Stimulated activated memory B cell treated with anti-CD40 and anti-IgM and Interleukin-4, amounts not matched to agents 10 μg/mL and 1 μg/mL and 100 μg/mL, for 72 hours (primary cell): ENCODE measurements at regions not wholly inside any gene's neighbourhood (a gene's known extent, or its start where the extent isn't known, plus 50 kb on each side); places are given as distances from the start of the nearest gene placed in this dataset.
A peak's percentile ranks its signal among the peaks of the same experiment; 100 is the strongest.
"Not testable (repeated sequence)": the region's sequence is repeated elsewhere in the genome, so short reads cannot be mapped to it uniquely, and the experiment has no call there.

Experiments used
- ATAC-seq: fragments of 150-1000 bp; cut with Tn5 transposase; 2 replicates; pipeline ENCODE4 v1.10.0; 2021
- H3K27ac Mint-ChIP-seq: one replicate; pipeline ENCODE4 v1.8.0; 2022; ENCODE audit warnings: mild to moderate bottlenecking, mixed read lengths
- H3K27me3 Mint-ChIP-seq: one replicate; pipeline ENCODE4 v1.8.0; 2022; ENCODE audit warnings: mixed read lengths
- H3K36me3 Mint-ChIP-seq: one replicate; pipeline ENCODE4 v1.8.0; 2022; ENCODE audit warnings: mixed read lengths
- H3K4me1 Mint-ChIP-seq: one replicate; pipeline ENCODE4 v1.8.0; 2022; ENCODE audit warnings: mixed read lengths
- H3K4me3 Mint-ChIP-seq: one replicate; pipeline ENCODE4 v1.8.0; 2022; ENCODE audit warnings: mild to moderate bottlenecking, moderate library complexity, mixed read lengths
- H3K9me3 Mint-ChIP-seq: one replicate; pipeline ENCODE4 v1.8.0; 2022; ENCODE audit warnings: mixed read lengths

DNA sequence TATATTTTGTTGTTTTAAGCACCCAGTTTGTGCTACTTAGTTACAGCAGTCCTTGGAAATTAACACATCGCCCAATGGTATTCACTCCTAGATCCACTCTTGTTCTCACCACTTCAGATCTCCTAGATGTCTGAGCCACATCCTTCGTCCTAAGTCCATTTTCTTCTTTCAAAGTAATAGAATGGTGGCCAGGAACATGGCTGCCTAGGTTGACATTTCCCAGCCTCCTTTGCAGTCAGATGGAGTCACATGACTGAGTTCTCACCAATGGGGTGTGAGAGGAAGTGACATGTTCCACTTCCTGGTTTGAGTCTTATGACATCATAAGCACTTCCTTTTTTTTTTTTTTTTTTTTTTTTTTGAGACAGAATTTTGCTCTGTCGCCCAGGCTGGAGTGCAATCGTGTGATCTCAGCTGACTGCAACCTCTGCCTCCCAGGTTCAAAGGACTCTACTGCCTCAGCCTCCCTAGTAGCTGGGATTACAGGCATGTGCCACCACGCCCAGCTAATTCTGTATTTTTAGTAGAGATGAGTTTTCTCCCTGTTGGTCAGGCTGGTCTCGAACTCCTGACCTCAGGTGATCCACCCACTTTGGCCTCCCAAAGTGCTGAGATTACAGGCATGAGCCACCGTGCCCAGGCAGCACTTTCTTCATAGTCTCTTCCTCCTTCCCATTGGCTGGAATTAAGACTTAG is 91.7 kb upstream of the MRI1 start:
- H3K36me3 Mint-ChIP-seq, H3K27ac Mint-ChIP-seq, ATAC-seq, H3K4me3 Mint-ChIP-seq, H3K4me1 Mint-ChIP-seq, H3K9me3 Mint-ChIP-seq: not testable (repeated sequence)
- H3K27me3 Mint-ChIP-seq, result peaks cover 28% of the 10 kb centered on the region

DNA sequence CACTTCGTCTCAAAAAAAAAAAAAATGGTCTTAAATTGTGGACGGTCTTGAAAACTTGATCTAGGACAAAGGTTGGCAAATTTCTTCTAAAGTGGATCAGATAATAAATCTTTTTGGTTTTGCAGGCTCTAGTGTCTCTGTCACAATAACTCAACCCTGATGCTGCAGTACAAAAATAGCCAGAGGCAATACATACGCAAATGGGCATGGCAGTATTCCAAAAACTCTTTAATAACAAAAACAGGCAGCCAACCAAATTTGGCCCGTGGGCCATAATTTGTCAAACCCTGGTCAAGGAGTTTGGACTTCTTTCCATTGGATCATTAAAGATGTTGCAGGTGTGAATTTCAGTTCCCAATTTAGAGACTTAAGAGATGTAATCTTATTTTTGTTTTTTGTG is 93.5 kb upstream of the MRI1 start:
- no peak overlapping the region for H3K4me3 Mint-ChIP-seq
- peaks cover 17% of the 10 kb centered on the region for H3K27me3 Mint-ChIP-seq
- ATAC-seq, result no peak
- no peak overlapping the region for H3K27ac Mint-ChIP-seq
- no peaks in the 10 kb centered on the region for H3K36me3 Mint-ChIP-seq
- H3K9me3 Mint-ChIP-seq, result no peaks in the 10 kb centered on the region
- no peaks in the 10 kb centered on the region for H3K4me1 Mint-ChIP-seq

DNA sequence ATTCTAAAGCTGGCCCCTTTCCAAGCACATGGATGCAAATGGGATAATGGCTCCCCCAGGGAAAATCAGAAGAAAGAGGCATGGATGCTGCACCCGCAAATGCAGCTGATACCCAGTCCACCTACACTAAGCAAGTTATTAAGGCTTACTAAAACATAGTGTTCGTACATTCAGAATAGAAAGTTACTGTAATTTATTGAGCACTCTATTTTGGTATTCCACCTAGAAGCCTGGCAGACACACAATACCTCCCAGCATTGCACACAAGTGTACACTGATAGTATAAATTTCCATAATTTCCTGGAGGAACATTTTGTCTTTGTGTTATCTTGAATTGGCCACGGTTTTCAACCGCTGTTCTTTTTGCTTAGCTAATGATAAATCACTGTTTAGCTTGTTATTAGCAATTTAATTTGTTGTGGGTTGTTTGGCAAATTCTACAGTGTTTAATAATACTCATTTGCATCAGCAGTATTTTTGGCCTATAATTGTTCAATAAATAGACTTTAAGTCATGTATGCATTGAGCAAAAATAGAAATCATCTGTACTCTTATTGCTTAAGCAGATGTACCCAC is 94.5 kb upstream of the MRI1 start:
- Mint-ChIP-seq H3K9me3 (no peaks in the 10 kb centered on the region), H3K27ac (no peak overlapping the region), H3K4me1 (no peaks in the 10 kb centered on the region), H3K27me3 (peaks cover 9% of the 10 kb centered on the region), H3K36me3 (no peaks in the 10 kb centered on the region), H3K4me3 (no peak overlapping the region)
- ATAC-seq, result no peak

DNA sequence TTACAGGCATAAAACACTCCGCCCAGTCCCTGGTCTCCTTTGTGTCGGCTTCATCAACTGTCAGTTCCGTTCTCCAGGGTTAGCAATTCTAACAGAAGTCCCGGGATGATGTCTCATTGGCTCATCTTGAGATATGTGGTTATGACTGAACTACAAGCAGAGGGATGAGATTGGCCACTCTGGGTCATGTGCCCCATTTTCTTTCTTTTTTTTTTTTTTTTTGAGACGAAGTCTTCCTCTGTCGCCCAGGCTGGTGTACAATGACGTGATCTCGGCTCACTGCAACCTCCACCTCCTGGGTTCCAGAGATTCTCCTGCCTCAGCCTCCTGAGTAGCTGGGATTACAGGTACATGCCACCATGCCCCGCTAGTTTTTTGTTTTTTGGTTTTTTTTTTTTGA is 95.4 kb upstream of the MRI1 start:
- no peak for ATAC-seq
- no peak overlapping the region for H3K27ac Mint-ChIP-seq
- peaks cover 3% of the 10 kb centered on the region for H3K27me3 Mint-ChIP-seq

DNA sequence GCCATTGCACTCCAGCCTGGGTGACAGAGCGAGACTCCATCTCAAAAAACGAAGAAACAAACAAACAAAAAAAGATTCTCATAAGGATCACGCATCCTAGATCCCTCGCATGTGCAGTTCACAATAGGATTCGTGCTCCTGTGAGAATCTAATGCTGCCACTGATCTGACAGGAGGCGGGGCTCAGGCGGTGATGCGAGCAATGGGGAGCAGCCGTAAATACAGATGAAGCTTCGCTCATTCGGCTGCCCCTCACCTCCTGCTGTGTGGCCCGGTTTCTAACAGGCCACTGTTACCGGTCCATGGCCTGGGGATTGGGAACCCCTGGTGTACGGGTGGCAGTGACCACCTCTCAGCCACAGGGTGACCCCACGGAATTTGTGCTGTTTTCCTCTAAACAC is 98.2 kb upstream of the MRI1 start:
- Mint-ChIP-seq H3K9me3 (no peaks in the 10 kb centered on the region), H3K27ac (no peak overlapping the region), H3K27me3 (no peaks in the 10 kb centered on the region), H3K4me3 (no peak overlapping the region), H3K4me1 (no peaks in the 10 kb centered on the region), H3K36me3 (no peaks in the 10 kb centered on the region)
- peak; percentile 39 for ATAC-seq

More for the DNA sequence above, 95.4 kb upstream of the MRI1 start:
- Mint-ChIP-seq H3K9me3 (no peaks in the 10 kb centered on the region), H3K4me1 (no peaks in the 10 kb centered on the region), H3K4me3 (no peak overlapping the region), H3K36me3 (no peaks in the 10 kb centered on the region)

DNA sequence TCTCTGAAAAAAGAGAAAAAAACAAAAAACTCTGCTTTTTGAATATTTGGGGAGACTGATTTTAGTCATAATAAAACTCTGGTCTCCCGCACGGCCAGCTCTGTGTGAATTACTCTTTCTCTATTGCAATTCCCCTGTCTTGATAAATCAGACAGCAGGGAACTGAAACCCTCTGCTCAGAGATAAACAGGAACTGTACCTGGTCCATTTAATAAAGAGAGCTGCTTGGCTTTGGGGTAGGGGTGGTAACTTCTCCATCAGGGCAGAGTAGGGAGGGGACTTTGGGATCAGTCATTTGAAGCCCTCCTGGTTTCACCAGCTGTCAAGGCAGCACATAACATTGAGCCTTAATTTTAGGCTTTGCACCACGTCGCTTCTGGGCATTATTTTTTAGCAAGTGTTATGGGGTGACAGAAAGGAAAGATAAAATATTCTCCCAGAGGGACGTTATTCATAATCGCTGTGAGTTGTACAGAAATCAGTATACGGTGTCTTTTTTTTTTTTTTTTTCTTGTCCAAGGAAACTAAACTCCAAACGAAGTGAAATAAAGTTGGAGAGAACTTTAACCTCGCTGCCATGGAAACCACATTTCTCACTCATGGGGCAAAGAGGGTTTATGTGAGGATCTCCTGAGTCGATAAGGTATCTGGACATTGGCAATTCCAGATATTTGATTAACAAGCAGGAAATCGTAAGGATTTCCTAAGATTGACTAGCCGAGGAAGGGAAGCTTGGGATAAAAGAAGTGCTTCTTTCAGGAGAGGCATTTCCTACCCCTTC is 99.0 kb upstream of the MRI1 start:
- no peaks in the 10 kb centered on the region for H3K36me3 Mint-ChIP-seq
- no peaks in the 10 kb centered on the region for H3K4me1 Mint-ChIP-seq
- no peaks in the 10 kb centered on the region for H3K27me3 Mint-ChIP-seq
- no peak overlapping the region for H3K27ac Mint-ChIP-seq
- no peak for ATAC-seq
- H3K4me3 Mint-ChIP-seq, result no peak overlapping the region
- no peaks in the 10 kb centered on the region for H3K9me3 Mint-ChIP-seq

DNA sequence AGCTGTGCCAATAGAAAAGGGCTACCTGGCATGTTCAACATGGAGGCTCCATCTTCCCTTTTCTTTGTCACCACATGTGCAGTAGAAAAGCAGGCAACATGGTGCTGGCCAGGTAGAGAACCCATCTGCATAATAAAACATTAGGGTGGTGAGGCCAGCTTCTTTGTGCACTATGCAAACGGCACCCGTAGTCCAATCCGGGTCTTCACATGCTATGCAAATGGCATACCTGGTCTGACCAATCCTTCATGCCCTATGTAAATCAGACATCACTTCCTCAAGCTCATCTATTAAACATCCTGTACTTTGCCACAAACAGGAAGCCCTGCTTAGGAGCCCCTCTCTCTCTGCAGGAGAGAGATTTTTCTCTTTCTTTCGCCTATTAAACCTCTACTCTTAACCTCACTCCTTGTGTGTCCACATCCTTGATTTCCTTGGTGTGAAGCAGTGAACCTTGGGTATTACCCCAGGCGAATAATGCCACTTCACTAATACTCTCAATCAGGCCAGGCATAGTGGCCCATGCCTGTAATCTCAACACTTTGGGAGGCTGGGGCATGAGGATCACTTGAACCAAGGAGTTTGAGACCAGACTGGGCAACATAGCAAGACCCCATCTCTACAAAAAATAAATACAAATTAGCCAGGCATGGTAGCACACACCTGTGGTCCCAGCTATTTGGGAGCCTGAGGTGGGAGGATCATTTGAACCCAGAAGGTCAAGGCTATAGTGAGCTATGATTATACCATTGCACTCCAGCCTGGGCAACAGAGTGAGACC is 111.3 kb upstream of the MRI1 start:
- no peak overlapping the region for H3K4me3 Mint-ChIP-seq
- no peak for ATAC-seq
- H3K27ac Mint-ChIP-seq, result no peak overlapping the region
- peaks cover 15% of the 10 kb centered on the region for H3K9me3 Mint-ChIP-seq
- no peaks in the 10 kb centered on the region for H3K4me1 Mint-ChIP-seq
- no peaks in the 10 kb centered on the region for H3K36me3 Mint-ChIP-seq
- H3K27me3 Mint-ChIP-seq, result no peaks in the 10 kb centered on the region

DNA sequence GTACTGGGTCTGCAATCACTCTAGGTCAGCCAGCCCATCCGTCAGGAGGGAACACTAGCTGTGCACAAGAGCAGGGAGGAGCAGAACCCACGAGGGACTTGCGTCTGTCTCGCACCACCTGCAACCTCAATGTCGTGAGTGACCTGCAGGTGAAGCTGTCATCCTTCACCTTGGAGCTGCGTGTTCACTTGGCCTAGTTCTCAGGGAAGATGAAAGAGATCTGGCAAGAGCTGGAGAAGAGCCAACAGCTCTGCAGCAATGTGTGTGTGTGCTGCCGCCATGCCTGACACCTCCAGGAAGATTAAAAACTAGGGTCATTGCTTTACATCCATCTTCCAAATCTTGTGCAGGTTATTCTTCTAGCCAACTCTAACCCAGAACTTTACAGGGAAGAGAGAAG is 117.6 kb upstream of the MRI1 start:
- Mint-ChIP-seq H3K4me1 (no peaks in the 10 kb centered on the region), H3K36me3 (no peaks in the 10 kb centered on the region), H3K9me3 (peaks cover 6% of the 10 kb centered on the region), H3K27ac (no peak overlapping the region), H3K27me3 (peaks cover 19% of the 10 kb centered on the region), H3K4me3 (no peak overlapping the region)
- no peak for ATAC-seq

DNA sequence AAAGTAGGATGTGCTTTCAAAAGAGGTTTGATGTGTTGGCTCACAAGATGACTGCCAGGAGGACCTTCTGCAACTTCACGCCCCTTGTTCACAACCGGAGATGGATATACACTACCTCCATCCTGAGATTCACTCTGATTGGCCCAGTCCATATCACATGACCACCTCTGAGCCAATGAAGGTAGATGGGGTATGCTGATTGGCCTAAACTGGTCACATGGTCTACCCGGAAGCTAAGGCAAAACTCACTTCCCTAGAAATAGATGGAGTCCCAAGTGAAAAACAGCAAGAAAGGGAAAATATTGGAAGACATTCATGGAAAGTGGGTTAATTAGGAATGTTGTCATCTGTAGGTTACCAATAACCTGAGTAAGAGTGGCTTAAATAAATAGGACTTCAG is 119.7 kb upstream of the MRI1 start:
- no peak for ATAC-seq

DNA sequence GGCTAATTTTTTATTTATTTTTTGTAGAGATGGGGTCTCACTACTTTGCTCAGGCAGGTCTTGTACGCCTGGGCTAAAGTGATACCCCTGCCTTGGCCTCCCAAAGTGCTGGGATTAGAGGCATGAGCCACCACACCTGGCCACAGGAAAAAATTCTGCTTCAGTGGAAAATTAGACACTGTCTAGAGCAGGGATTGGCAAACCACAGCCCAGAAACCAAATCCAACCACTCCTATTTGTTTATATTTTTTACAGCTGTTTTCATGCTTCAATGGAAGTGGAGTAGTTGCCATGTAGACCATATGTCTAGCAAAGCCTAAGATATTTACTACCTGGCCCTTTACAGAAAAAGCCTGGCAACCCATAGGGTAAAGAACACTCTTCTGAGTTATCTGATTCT is 123.7 kb upstream of the MRI1 start:
- Mint-ChIP-seq H3K9me3 (peaks cover 12% of the 10 kb centered on the region), H3K27me3 (peaks cover 22% of the 10 kb centered on the region), H3K27ac (no peak overlapping the region), H3K4me3 (no peak overlapping the region), H3K4me1 (no peaks in the 10 kb centered on the region), H3K36me3 (no peaks in the 10 kb centered on the region)
- no peak for ATAC-seq

More for the DNA sequence above, 119.7 kb upstream of the MRI1 start:
- peaks cover 20% of the 10 kb centered on the region for H3K27me3 Mint-ChIP-seq
- H3K4me1 Mint-ChIP-seq, result no peaks in the 10 kb centered on the region
- H3K27ac Mint-ChIP-seq, result no peak overlapping the region
- no peaks in the 10 kb centered on the region for H3K36me3 Mint-ChIP-seq
- H3K9me3 Mint-ChIP-seq, result peaks cover 7% of the 10 kb centered on the region
- H3K4me3 Mint-ChIP-seq, result no peak overlapping the region

DNA sequence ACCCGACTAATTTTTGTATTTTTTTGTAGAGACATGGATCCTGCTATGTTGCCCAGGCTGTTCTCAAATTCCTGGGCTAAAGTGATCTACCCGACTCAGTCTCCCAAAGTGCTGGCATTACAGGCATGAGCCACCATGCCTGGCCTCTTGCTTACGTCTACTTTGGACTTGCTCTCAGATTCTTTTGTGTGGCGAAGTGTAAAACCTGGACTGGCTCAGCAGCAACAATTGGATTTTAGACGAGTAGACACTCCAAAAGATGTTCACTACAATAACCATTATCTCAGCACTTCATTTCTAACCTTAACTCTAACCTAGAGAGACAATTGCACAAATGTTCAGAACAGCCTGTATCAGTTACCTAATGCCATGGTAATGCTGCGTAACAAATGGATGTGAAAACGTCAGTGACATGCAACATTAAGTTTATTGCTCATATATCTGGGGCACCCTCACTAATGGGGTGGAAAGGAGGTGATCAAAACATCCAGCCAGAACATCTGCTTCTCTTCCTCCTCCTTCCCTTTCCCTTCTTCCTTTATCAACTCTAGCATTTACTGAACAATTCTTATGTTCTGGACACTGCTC is 124.9 kb upstream of the MRI1 start:
- Mint-ChIP-seq H3K4me1 (no peaks in the 10 kb centered on the region), H3K27ac (no peak overlapping the region)

DNA sequence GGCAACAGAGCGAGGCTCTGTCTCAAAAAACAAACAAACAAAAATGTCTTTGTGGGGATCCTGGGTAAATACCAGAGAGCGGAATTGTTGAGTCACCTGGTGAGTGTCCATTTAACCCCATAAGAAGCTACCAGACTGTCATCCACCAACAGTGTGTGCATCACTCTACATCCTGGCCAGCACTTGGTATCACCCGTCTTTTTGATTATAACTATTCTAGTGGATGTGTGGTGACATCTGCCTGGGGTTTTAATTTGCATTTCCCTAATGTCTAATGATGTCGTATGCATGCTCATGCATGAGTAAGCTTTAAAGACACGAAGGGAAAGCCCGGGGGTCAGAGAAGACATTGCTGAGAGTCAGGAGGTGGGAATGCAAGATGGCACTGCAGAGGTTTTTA is 126.7 kb upstream of the MRI1 start:
- H3K4me3 Mint-ChIP-seq, result no peak overlapping the region
- no peak overlapping the region for H3K27ac Mint-ChIP-seq
- H3K36me3 Mint-ChIP-seq, result no peaks in the 10 kb centered on the region
- H3K4me1 Mint-ChIP-seq, result peaks cover 6% of the 10 kb centered on the region
- peaks cover 15% of the 10 kb centered on the region for H3K9me3 Mint-ChIP-seq
- H3K27me3 Mint-ChIP-seq, result peaks cover 22% of the 10 kb centered on the region
- ATAC-seq, result no peak

More for the DNA sequence above, 124.9 kb upstream of the MRI1 start:
- Mint-ChIP-seq H3K27me3 (peaks cover 22% of the 10 kb centered on the region), H3K36me3 (no peaks in the 10 kb centered on the region), H3K9me3 (peaks cover 8% of the 10 kb centered on the region), H3K4me3 (no peak overlapping the region)
- ATAC-seq, result no peak

DNA sequence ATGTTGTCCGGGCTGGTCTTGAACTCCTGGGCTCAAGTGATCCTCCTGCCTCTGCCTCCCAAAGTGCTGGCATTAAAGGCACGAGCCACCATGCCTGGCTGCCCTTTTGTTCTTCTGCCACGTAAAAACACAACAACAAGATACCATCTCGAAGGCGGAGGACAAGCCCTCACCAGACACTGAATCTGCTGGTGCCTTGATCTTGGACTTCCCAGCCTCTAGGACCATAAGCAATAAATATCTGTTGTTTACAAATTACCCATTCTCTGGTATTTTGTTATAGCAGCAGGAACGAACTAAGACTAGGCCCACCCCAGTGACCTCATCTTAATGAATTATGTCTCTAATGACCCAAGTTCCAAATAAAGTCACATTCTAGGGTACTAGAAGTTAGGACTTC is 128.4 kb upstream of the CACNA1A start:
- Mint-ChIP-seq H3K36me3 (no peaks in the 10 kb centered on the region), H3K27me3 (peaks cover 28% of the 10 kb centered on the region), H3K27ac (no peak overlapping the region), H3K4me1 (peaks cover 6% of the 10 kb centered on the region), H3K4me3 (no peak overlapping the region), H3K9me3 (peaks cover 14% of the 10 kb centered on the region)
- no peak for ATAC-seq

DNA sequence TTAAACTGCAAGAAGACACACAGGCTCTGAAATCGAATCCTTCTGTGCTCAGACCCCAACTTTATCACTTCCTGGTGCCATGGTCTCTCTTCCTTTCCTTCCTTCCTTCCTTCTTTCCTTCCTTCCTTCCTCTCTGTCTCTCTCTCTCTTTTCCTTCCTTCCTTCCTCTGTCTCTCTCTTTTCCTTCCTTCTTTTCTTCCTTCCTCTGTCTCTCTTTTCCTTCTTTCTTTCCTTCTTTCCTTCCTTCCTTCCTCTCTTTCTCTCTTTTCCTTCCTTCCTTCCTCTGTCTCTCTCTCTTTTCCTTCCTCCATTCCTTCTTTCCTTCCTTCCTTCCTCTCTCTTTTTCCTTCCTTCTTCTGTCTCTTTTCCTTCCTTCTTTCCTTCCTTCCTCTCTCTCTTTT is 127.2 kb upstream of the CACNA1A start:
- H3K9me3 Mint-ChIP-seq, result peaks cover 10% of the 10 kb centered on the region
- peaks cover 6% of the 10 kb centered on the region for H3K4me1 Mint-ChIP-seq
- H3K27me3 Mint-ChIP-seq, result peaks cover 21% of the 10 kb centered on the region
- H3K27ac Mint-ChIP-seq, result no peak overlapping the region
- no peaks in the 10 kb centered on the region for H3K36me3 Mint-ChIP-seq
- H3K4me3 Mint-ChIP-seq, result no peak overlapping the region
- no peak for ATAC-seq

DNA sequence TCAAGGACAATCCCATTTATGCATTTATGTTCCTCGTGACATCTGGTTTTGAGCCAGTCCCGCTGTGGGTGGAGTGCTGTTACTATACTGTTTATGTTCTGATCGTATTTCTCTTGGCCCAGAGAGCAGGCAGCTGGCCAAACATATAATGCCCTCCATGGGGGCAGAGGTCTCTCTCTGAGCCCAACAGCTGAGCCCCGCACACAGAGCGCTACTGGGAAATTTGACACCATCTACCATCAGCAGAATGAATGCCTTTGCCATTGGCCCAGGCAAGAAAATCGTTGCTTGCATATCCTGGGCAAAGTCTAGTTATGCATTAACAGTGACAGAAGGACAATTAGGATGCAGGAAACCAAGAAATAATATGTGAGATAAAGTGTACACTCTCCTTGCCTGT is 126.8 kb upstream of the CACNA1A start:
- H3K4me3 Mint-ChIP-seq, result no peak overlapping the region
- H3K9me3 Mint-ChIP-seq, result peaks cover 10% of the 10 kb centered on the region
- no peak overlapping the region for H3K27ac Mint-ChIP-seq
- H3K4me1 Mint-ChIP-seq, result peaks cover 6% of the 10 kb centered on the region
- H3K27me3 Mint-ChIP-seq, result peaks cover 23% of the 10 kb centered on the region
- H3K36me3 Mint-ChIP-seq, result no peaks in the 10 kb centered on the region
- ATAC-seq, result no peak
